Lung (tissue), 11 donors: ENCODE measurements at regions not wholly inside any gene's neighbourhood (a gene's known extent, or its start where the extent isn't known, plus 50 kb on each side); places are given as distances from the start of the nearest gene placed in this dataset.

Source experiments
- ATAC-seq: fragments of 200-7000 bp; cut with Tn5 transposase; one replicate; pipeline ENCODE4 v1.9.1; 2020; ENCODE audit warnings: moderate number of reproducible peaks; ENCODE audit not compliant: insufficient read depth, low FRiP score
- DNase-seq, 3 donors: peaks; one replicate each; pipeline ENCODE4 v3.0.0-alpha.2; 2013 to 2017
- H3K27ac ChIP-seq, 2 donors: one replicate each; pipeline ENCODE4 v1.5.1; 2013; ENCODE audit warnings: mild to moderate bottlenecking in 2 of 2, moderate library complexity in 2 of 2, control low read depth in 1 of 2, inconsistent platforms in 1 of 2, low read depth in 1 of 2, low read length in 1 of 2
- H3K27me3 ChIP-seq, 3 donors: one replicate each; pipeline ENCODE4 v1.5.1; 2013; ENCODE audit warnings: low read length in 2 of 3; ENCODE audit not compliant: control insufficient read depth in 3 of 3, insufficient read depth in 3 of 3
- H3K36me3 ChIP-seq, 4 donors: one replicate each; pipeline ENCODE4 v1.5.1; 2013; ENCODE audit warnings: low read length in 4 of 4, mild to moderate bottlenecking in 1 of 4, moderate library complexity in 1 of 4; ENCODE audit not compliant: control insufficient read depth in 4 of 4, insufficient read depth in 4 of 4
- H3K4me1 ChIP-seq, 5 donors: one replicate each; pipeline ENCODE4 v1.5.1; 2013; ENCODE audit warnings: low read length in 5 of 5, mild to moderate bottlenecking in 2 of 5, moderate library complexity in 1 of 5; ENCODE audit not compliant: control insufficient read depth in 5 of 5, insufficient read depth in 5 of 5
- H3K4me3 ChIP-seq: one replicate; pipeline ENCODE4 v1.5.1; 2013; ENCODE audit warnings: mild to moderate bottlenecking, control low read depth, moderate library complexity
- H3K9ac ChIP-seq, 2 donors: one replicate each; pipeline ENCODE4 v1.5.1; 2013; ENCODE audit warnings: low read length in 2 of 2, control low read depth in 1 of 2; ENCODE audit not compliant: insufficient read depth in 1 of 2
- H3K9me3 ChIP-seq, 4 donors: one replicate each; pipeline ENCODE4 v1.5.1; 2013; ENCODE audit warnings: low read length in 3 of 4, mild to moderate bottlenecking in 1 of 4, moderate library complexity in 1 of 4; ENCODE audit not compliant: control insufficient read depth in 4 of 4, insufficient read depth in 3 of 4
- CTCF ChIP-seq: IDR thresholded peaks from 2 replicates; pipeline ENCODE4 v1.5.1; 2012; ENCODE audit warnings: mild to moderate bottlenecking; ENCODE audit errors: control extremely low read depth, extremely low read depth
- WGBS, 2 donors: extraction: QIAGEN DNeasy Blood & Tissue Kit; methylation state at CpG; one replicate each; pipeline ENCODE4 v1.1.7; 2013; 5-methylcytosine and 5-hydroxymethylcytosine counted together
- donor health status: control.
- donor health status: control.
- donor health status: Bipolar disorder and iron deficiency.
- donor health status: healthy.
- donor health status: DM: yes; HTN: yes; CAD: no.

DNA sequence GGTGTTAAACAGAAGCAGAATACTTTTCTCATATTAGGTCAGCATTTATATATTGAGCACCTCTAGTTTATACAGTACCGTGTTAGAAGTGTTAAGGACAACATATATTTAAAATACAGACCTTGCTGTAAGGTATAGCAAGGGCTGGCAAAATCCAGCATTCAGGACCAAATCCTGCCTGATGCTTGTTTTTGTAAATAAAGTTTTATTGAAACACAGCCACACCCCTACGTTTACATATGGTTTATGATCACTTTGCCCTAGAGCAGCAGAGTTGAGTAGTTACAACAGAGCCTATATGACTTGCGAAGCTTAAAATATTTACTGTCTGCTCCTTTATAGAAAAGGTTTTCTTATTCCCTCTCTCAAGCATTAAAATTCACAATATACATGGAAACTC lies 877.3 kb downstream of the MCTP2 start:
- Histone ChIP-seq H3K27me3 (no peaks in the 10 kb centered on the region), H3K4me3 (no peak overlapping the region), H3K9ac (no peak overlapping the region), H3K4me1 (no peaks in the 10 kb centered on the region), H3K36me3 (no peaks in the 10 kb centered on the region), H3K27ac (no peak overlapping the region), H3K9me3 (no peaks in the 10 kb centered on the region)
- DNase-seq (no peak), ATAC-seq (no peak)
- WGBS, 2 donors = 86 to 91% methylated on average over 3 of the region's 3 CpGs
- TF ChIP-seq CTCF = no peak

DNA sequence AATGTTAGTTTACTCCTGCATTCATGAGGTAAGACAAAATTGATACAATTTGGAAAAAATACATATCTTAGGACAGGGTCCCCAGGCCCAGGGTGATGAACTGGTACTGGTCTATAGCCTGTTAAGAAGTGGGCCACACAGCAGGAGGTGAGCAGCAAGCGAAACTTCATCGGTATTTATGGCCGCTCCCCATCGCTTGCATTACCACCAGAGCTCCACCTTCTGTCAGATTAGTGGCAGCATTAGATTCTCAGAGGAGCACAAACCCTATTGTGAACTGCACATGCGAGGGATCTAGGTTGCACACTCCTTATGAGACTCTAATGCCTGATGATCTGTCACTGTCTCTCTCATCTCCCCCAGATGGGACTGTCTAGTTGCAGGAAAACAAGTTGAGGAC lies 880.6 kb downstream of the MCTP2 start:
- TF ChIP-seq CTCF = no peak
- no peaks in the 10 kb centered on the region for H3K4me1 ChIP-seq
- H3K4me3 ChIP-seq = no peak overlapping the region
- H3K9me3 ChIP-seq = no peaks in the 10 kb centered on the region
- H3K27ac ChIP-seq = no peak overlapping the region
- WGBS, 2 donors = 95 to 98% methylated on average over 5 of the region's 5 CpGs
- ATAC-seq = no peak
- H3K27me3 ChIP-seq = no peaks in the 10 kb centered on the region
- no peaks in the 10 kb centered on the region for H3K36me3 ChIP-seq
- H3K9ac ChIP-seq = no peak overlapping the region
- no peak for DNase-seq

DNA sequence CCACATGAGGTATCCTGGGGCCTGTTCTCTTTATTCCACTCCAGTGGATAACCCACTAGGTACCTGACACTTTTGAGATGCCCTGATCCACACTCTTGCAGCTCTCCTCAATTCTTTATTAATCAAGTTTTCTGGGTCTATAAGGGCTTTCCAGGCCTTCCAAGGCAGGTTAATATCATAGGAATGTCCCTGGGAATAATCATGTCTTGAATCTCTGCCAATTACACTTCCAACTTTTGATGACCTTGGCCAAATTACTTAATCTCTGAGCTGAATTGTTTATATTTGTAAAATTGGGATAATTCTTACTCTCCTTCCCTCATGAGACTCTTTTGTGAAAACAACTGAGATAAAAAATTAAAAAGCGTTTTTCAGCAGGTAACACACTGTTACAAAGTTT lies 881.7 kb downstream of the MCTP2 start:
- H3K27me3 ChIP-seq = no peaks in the 10 kb centered on the region
- TF ChIP-seq CTCF = no peak
- DNase-seq (no peak), ATAC-seq (no peak)
- H3K4me1 ChIP-seq = no peaks in the 10 kb centered on the region
- no peaks in the 10 kb centered on the region for H3K9me3 ChIP-seq
- no peaks in the 10 kb centered on the region for H3K36me3 ChIP-seq
- no peak overlapping the region for H3K9ac ChIP-seq
- no peak overlapping the region for H3K4me3 ChIP-seq
- 88 to 95% methylated on average over 1 of the region's 1 CpG for WGBS, 2 donors
- H3K27ac ChIP-seq = no peak overlapping the region

DNA sequence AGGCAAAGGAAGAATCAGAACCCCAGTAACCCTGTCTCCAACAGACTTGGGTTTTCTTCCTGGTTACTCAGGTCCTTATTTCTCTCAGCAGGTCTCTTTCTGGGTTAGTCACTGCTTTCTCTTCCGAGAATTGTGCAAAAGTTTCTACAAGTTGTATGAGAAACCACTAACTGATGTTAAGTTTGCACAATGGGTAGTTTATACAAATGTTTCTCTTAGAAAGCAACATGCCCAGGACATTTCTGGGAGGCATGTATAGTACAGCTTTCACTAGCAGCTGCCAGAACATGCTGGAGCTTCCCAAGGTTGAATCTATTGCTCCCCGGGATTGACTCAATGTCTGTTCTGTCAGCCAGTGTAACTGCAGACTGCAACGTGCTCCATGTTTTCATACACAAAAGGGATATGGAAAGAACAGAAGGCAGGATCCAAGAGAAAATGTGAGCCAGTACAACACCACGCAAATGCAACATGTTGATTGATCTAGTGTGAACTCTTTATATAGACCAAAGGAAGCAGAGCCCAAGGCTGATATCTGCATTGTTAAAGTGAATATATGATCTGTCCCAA lies 887.8 kb downstream of the MCTP2 start:
- Histone ChIP-seq H3K27ac (no peak overlapping the region), H3K36me3 (no peaks in the 10 kb centered on the region), H3K4me3 (no peak overlapping the region), H3K27me3 (no peaks in the 10 kb centered on the region), H3K9me3 (peaks cover 0 to 2% (median 0%) of the 10 kb centered on the region in 4 donors), H3K9ac (no peak overlapping the region), H3K4me1 (no peaks in the 10 kb centered on the region)
- 79 to 84% methylated on average over 4 of the region's 4 CpGs for WGBS, 2 donors
- TF ChIP-seq CTCF = no peak
- DNase-seq (no peak), ATAC-seq (no peak)
